ENCODE measurements at regions not wholly inside any gene's neighbourhood (a gene's known extent, or its start where the extent isn't known, plus 50 kb on each side); places are given as distances from the start of the nearest gene placed in this dataset.

- Histone ChIP-seq H4K20me1 (ENCODE audit: low read depth, low read length) (no peaks in the 10 kb centered on the region), H3K36me3 (ENCODE audit: low read length) (no peaks in the 10 kb centered on the region), H3K9me2 (replicated peaks; ENCODE audit: insufficient read depth, low read length) (no peaks in the 10 kb centered on the region), H3K4me2 (ENCODE audit: low read depth, low read length, poor library complexity, severe bottlenecking) (no peak overlapping the region), H3K9me3 (ENCODE audit: insufficient read depth, low read length) (no peaks in the 10 kb centered on the region), H3K4me3 (ENCODE audit: insufficient read depth, low read length, poor library complexity, severe bottlenecking) (no peak overlapping the region), H3K27me3 (ENCODE audit: low read length) (no peaks in the 10 kb centered on the region), H3F3A (ENCODE audit: insufficient read depth) (no peaks in the 10 kb centered on the region), H3K79me2 (ENCODE audit: insufficient read depth, low read length) (no peaks in the 10 kb centered on the region), H2AFZ (ENCODE audit: low read depth, low read length, severe bottlenecking) (no peak overlapping the region), H3K27ac (ENCODE audit: low read depth, low read length) (no peak overlapping the region), H3K9ac (ENCODE audit: low read length) (no peak overlapping the region)
- TF ChIP-seq EZH2phosphoT487 (conservative IDR thresholded peaks at IDR 0.05; ENCODE audit: low read length): no peak
- TF ChIP-seq CTCF (IDR thresholded peaks at IDR 0.05; ENCODE audit: insufficient read depth, low read length, poor library complexity, severe bottlenecking): no peak
Observed at GRCh38 chr9:38153152-38153909, 84.3 kb upstream of the SHB start.

- Histone ChIP-seq H3K9me2 (replicated peaks; ENCODE audit: insufficient read depth, low read length) (no peaks in the 10 kb centered on the region), H3K4me2 (ENCODE audit: low read depth, low read length, poor library complexity, severe bottlenecking) (no peak overlapping the region), H3F3A (ENCODE audit: insufficient read depth) (no peaks in the 10 kb centered on the region), H3K79me2 (ENCODE audit: insufficient read depth, low read length) (no peaks in the 10 kb centered on the region), H3K27me3 (ENCODE audit: low read length) (no peaks in the 10 kb centered on the region), H3K36me3 (ENCODE audit: low read length) (no peaks in the 10 kb centered on the region), H3K9ac (ENCODE audit: low read length) (no peak overlapping the region), H3K9me3 (ENCODE audit: insufficient read depth, low read length) (peaks cover 8% of the 10 kb centered on the region; the same call in 1 of the 2 replicates), H3K27ac (ENCODE audit: low read depth, low read length) (no peak overlapping the region), H4K20me1 (ENCODE audit: low read depth, low read length) (no peaks in the 10 kb centered on the region), H2AFZ (ENCODE audit: low read depth, low read length, severe bottlenecking) (no peak overlapping the region), H3K4me3 (ENCODE audit: insufficient read depth, low read length, poor library complexity, severe bottlenecking) (no peak overlapping the region)
- no peak for TF ChIP-seq EZH2phosphoT487 (conservative IDR thresholded peaks at IDR 0.05; ENCODE audit: low read length)
- TF ChIP-seq CTCF (IDR thresholded peaks at IDR 0.05; ENCODE audit: insufficient read depth, low read length, poor library complexity, severe bottlenecking): no peak
Observed at GRCh38 chr9:38149647-38150046, 80.6 kb upstream of the SHB start.

DNA sequence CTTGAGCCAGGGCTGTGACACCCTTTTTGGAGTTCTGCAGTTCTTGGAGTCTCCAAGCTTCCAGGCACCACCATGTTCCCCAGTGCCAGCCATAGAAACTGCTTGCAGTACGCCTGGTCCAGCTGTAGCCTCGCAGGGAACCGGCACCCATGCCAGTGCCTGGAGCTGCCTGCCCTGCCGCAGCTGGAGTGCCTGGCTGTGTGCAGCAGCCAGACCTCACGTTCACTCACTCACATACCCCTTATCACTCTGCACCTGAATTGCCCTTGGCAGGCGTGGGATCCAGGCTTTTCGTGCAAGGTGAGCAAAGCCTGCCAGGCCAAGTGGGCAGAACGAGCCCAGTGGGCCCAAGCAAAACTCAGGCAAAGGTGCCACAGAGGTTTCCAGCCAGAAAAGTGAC, 77.8 kb upstream of the SHB start:
- Histone ChIP-seq H3F3A (ENCODE audit: insufficient read depth) (no peaks in the 10 kb centered on the region), H3K36me3 (ENCODE audit: low read length) (no peaks in the 10 kb centered on the region), H3K79me2 (ENCODE audit: insufficient read depth, low read length) (no peaks in the 10 kb centered on the region), H3K9me3 (ENCODE audit: insufficient read depth, low read length) (peaks cover 8% of the 10 kb centered on the region; the same call in 1 of the 2 replicates), H4K20me1 (ENCODE audit: low read depth, low read length) (no peaks in the 10 kb centered on the region), H3K4me3 (ENCODE audit: insufficient read depth, low read length, poor library complexity, severe bottlenecking) (no peak overlapping the region), H2AFZ (ENCODE audit: low read depth, low read length, severe bottlenecking) (no peak overlapping the region), H3K4me2 (ENCODE audit: low read depth, low read length, poor library complexity, severe bottlenecking) (no peak overlapping the region), H3K9me2 (replicated peaks; ENCODE audit: insufficient read depth, low read length) (no peaks in the 10 kb centered on the region), H3K27ac (ENCODE audit: low read depth, low read length) (no peak overlapping the region), H3K27me3 (ENCODE audit: low read length) (no peaks in the 10 kb centered on the region), H3K9ac (ENCODE audit: low read length) (no peak overlapping the region)
- TF ChIP-seq EZH2phosphoT487 (conservative IDR thresholded peaks at IDR 0.05; ENCODE audit: low read length): no peak
- TF ChIP-seq CTCF (IDR thresholded peaks at IDR 0.05; ENCODE audit: insufficient read depth, low read length, poor library complexity, severe bottlenecking): no peak

Measured in SU-DHL-6 (cell line).